ENCODE measurements at regions not wholly inside any gene's neighbourhood (a gene's known extent, or its start where the extent isn't known, plus 50 kb on each side); places are given as distances from the start of the nearest gene placed in this dataset.

- ATAC-seq (no peak), DNase-seq (no peak)
- H3K4me1 ChIP-seq, result no peaks in the 10 kb centered on the region
- no peak overlapping the region for H3K27ac ChIP-seq
- intact Hi-C loops (cut with DNase I), result no loop called here
- no peaks in the 10 kb centered on the region for H3K36me3 ChIP-seq (ENCODE audit: insufficient read depth in 1 of 2, low read depth in 1 of 2)
- H3K27me3 ChIP-seq (ENCODE audit: insufficient read depth in 3 of 3, low read length in 2 of 3), result no peaks in the 10 kb centered on the region
- WGBS, 3 donors, result 85 to 91% (median 90%) methylated on average over 3 of the region's 3 CpGs
- H3K4me3 ChIP-seq, result no peak overlapping the region
- H3K9me3 ChIP-seq, result no peaks in the 10 kb centered on the region
- no peak for TF ChIP-seq CTCF (IDR thresholded peaks at IDR 0.05)
Measured at GRCh38 chr3:17885986-17886385, 143.6 kb upstream of the TBC1D5 start.

- no peaks in the 10 kb centered on the region for H3K4me1 ChIP-seq
- H3K4me3 ChIP-seq, result no peak overlapping the region
- H3K27ac ChIP-seq, result no peak overlapping the region
- H3K9me3 ChIP-seq, result no peaks in the 10 kb centered on the region
- H3K36me3 ChIP-seq (ENCODE audit: insufficient read depth in 1 of 2, low read depth in 1 of 2), result no peaks in the 10 kb centered on the region
- intact Hi-C loops (cut with DNase I), result no loop called here
- no peak for TF ChIP-seq CTCF (IDR thresholded peaks at IDR 0.05)
- DNase-seq (no peak), ATAC-seq (no peak)
- no peaks in the 10 kb centered on the region for H3K27me3 ChIP-seq (ENCODE audit: insufficient read depth in 3 of 3, low read length in 2 of 3)
- WGBS, 3 donors, result 82 to 84% (median 83%) methylated on average over 2 of the region's 2 CpGs
Measured at GRCh38 chr3:17882981-17883380, 140.6 kb upstream of the TBC1D5 start.

GRCh38 chr3:17877299-17877698, 134.9 kb upstream of the TBC1D5 start:
- Histone ChIP-seq H3K4me1 (no peaks in the 10 kb centered on the region), H3K36me3 (ENCODE audit: insufficient read depth in 1 of 2, low read depth in 1 of 2) (no peaks in the 10 kb centered on the region), H3K27me3 (ENCODE audit: insufficient read depth in 3 of 3, low read length in 2 of 3) (no peaks in the 10 kb centered on the region), H3K9me3 (no peaks in the 10 kb centered on the region), H3K27ac (no peak overlapping the region), H3K4me3 (no peak overlapping the region)
- DNase-seq, result no peak
- TF ChIP-seq CTCF (IDR thresholded peaks at IDR 0.05), result no peak
- 79 to 90% (median 85%) methylated on average over 5 of the region's 5 CpGs for WGBS, 3 donors
- intact Hi-C loops (cut with DNase I), result no loop called here
- ATAC-seq, result no peak

- intact Hi-C loops (cut with DNase I), result no loop called here
- no peak for TF ChIP-seq CTCF (IDR thresholded peaks at IDR 0.05)
- 71 to 83% (median 79%) methylated on average over 1 of the region's 1 CpG for WGBS, 3 donors
- Histone ChIP-seq H3K27ac (no peak overlapping the region), H3K4me1 (no peaks in the 10 kb centered on the region), H3K27me3 (ENCODE audit: insufficient read depth in 3 of 3, low read length in 2 of 3) (no peaks in the 10 kb centered on the region), H3K36me3 (ENCODE audit: insufficient read depth in 1 of 2, low read depth in 1 of 2) (no peaks in the 10 kb centered on the region), H3K4me3 (no peak overlapping the region), H3K9me3 (no peaks in the 10 kb centered on the region)
- ATAC-seq (no peak), DNase-seq (no peak)
Measured at GRCh38 chr3:17874636-17875035, 132.2 kb upstream of the TBC1D5 start.

- DNase-seq (no peak), ATAC-seq (no peak)
- H3K27me3 ChIP-seq (ENCODE audit: insufficient read depth in 3 of 3, low read length in 2 of 3), result no peaks in the 10 kb centered on the region
- no peaks in the 10 kb centered on the region for H3K36me3 ChIP-seq (ENCODE audit: insufficient read depth in 1 of 2, low read depth in 1 of 2)
- no peak overlapping the region for H3K4me3 ChIP-seq
- H3K27ac ChIP-seq, result no peak overlapping the region
- no peaks in the 10 kb centered on the region for H3K9me3 ChIP-seq
- 93 to 95% (median 95%) methylated on average over 13 of the region's 13 CpGs for WGBS, 3 donors
- intact Hi-C loops (cut with DNase I), result no loop called here
- TF ChIP-seq CTCF (IDR thresholded peaks at IDR 0.05), result no peak
- H3K4me1 ChIP-seq, result no peaks in the 10 kb centered on the region
Measured at GRCh38 chr3:17872457-17872856, 130.0 kb upstream of the TBC1D5 start.
